ENCODE measurements at regions not wholly inside any gene's neighbourhood (a gene's known extent, or its start where the extent isn't known, plus 50 kb on each side); places are given as distances from the start of the nearest gene placed in this dataset.

- H3K4me3 ChIP-seq (ENCODE audit: low read depth, low read length), result no peak overlapping the region
- H3K27me3 ChIP-seq (ENCODE audit: control insufficient read depth, insufficient read depth, low read length), result no peaks in the 10 kb centered on the region
- H3K36me3 ChIP-seq (ENCODE audit: control insufficient read depth, insufficient read depth, low read length), result no peaks in the 10 kb centered on the region
- H3K27ac ChIP-seq (ENCODE audit: low read depth, low read length), result no peak overlapping the region
- DNase-seq (ENCODE audit: low read depth in 4 of 6, low spot score in 6 of 6), result peak in 2 of 6 donors; percentile 75 to 88
- H3K9me3 ChIP-seq (ENCODE audit: control insufficient read depth, insufficient read depth, low read length), result no peaks in the 10 kb centered on the region
- 42% methylated on average over 3 of the region's 3 CpGs for WGBS (ENCODE audit: insufficient coverage)
- no peaks in the 10 kb centered on the region for H3K4me1 ChIP-seq (ENCODE audit: control insufficient read depth, insufficient read depth, low read length)
These were observed 341.5 kb upstream of the ZP4 start for GRCh38 chr1:238232084-238232710.

GRCh38 chr1:238226810-238227209 is 336.1 kb upstream of the ZP4 start:
- no peak overlapping the region for H3K4me3 ChIP-seq (ENCODE audit: low read depth, low read length)
- 87% methylated on average over 2 of the region's 2 CpGs for WGBS (ENCODE audit: insufficient coverage)
- no peaks in the 10 kb centered on the region for H3K4me1 ChIP-seq (ENCODE audit: control insufficient read depth, insufficient read depth, low read length)
- no peaks in the 10 kb centered on the region for H3K27me3 ChIP-seq (ENCODE audit: control insufficient read depth, insufficient read depth, low read length)
- no peak for DNase-seq (ENCODE audit: low read depth in 4 of 6, low spot score in 6 of 6)
- no peak overlapping the region for H3K27ac ChIP-seq (ENCODE audit: low read depth, low read length)
- H3K9me3 ChIP-seq (ENCODE audit: control insufficient read depth, insufficient read depth, low read length), result no peaks in the 10 kb centered on the region
- H3K36me3 ChIP-seq (ENCODE audit: control insufficient read depth, insufficient read depth, low read length), result no peaks in the 10 kb centered on the region

GRCh38 chr1:238223076-238223640 is 332.4 kb upstream of the ZP4 start:
- peak in 1 of 6 donors; percentile 64 for DNase-seq (ENCODE audit: low read depth in 4 of 6, low spot score in 6 of 6)
- Histone ChIP-seq H3K4me3 (ENCODE audit: low read depth, low read length) (no peak overlapping the region), H3K27me3 (ENCODE audit: control insufficient read depth, insufficient read depth, low read length) (no peaks in the 10 kb centered on the region), H3K27ac (ENCODE audit: low read depth, low read length) (no peak overlapping the region), H3K4me1 (ENCODE audit: control insufficient read depth, insufficient read depth, low read length) (no peaks in the 10 kb centered on the region), H3K9me3 (ENCODE audit: control insufficient read depth, insufficient read depth, low read length) (no peaks in the 10 kb centered on the region), H3K36me3 (ENCODE audit: control insufficient read depth, insufficient read depth, low read length) (no peaks in the 10 kb centered on the region)
- WGBS (ENCODE audit: insufficient coverage), result 80% methylated on average over 1 of the region's 3 CpGs

- no peaks in the 10 kb centered on the region for H3K9me3 ChIP-seq (ENCODE audit: control insufficient read depth, insufficient read depth, low read length)
- no peaks in the 10 kb centered on the region for H3K4me1 ChIP-seq (ENCODE audit: control insufficient read depth, insufficient read depth, low read length)
- no peak overlapping the region for H3K27ac ChIP-seq (ENCODE audit: low read depth, low read length)
- no peak for DNase-seq (ENCODE audit: low read depth in 4 of 6, low spot score in 6 of 6)
- no peaks in the 10 kb centered on the region for H3K36me3 ChIP-seq (ENCODE audit: control insufficient read depth, insufficient read depth, low read length)
- H3K27me3 ChIP-seq (ENCODE audit: control insufficient read depth, insufficient read depth, low read length), result no peaks in the 10 kb centered on the region
- 68% methylated on average over 4 of the region's 4 CpGs for WGBS (ENCODE audit: insufficient coverage)
- no peak overlapping the region for H3K4me3 ChIP-seq (ENCODE audit: low read depth, low read length)
These were observed 331.0 kb upstream of the ZP4 start for GRCh38 chr1:238221738-238222137.

- WGBS (ENCODE audit: insufficient coverage), result 63% methylated on average over 2 of the region's 2 CpGs
- Histone ChIP-seq H3K27me3 (ENCODE audit: control insufficient read depth, insufficient read depth, low read length) (no peaks in the 10 kb centered on the region), H3K27ac (ENCODE audit: low read depth, low read length) (no peak overlapping the region), H3K9me3 (ENCODE audit: control insufficient read depth, insufficient read depth, low read length) (no peaks in the 10 kb centered on the region), H3K36me3 (ENCODE audit: control insufficient read depth, insufficient read depth, low read length) (no peaks in the 10 kb centered on the region), H3K4me3 (ENCODE audit: low read depth, low read length) (no peak overlapping the region), H3K4me1 (ENCODE audit: control insufficient read depth, insufficient read depth, low read length) (no peaks in the 10 kb centered on the region)
- no peak for DNase-seq (ENCODE audit: low read depth in 4 of 6, low spot score in 6 of 6)
These were observed 323.7 kb upstream of the ZP4 start for GRCh38 chr1:238214449-238214848.

- no peaks in the 10 kb centered on the region for H3K27me3 ChIP-seq (ENCODE audit: control insufficient read depth, insufficient read depth, low read length)
- WGBS (ENCODE audit: insufficient coverage), result no CpG with 5 or more reads among the region's 2 CpGs
These were observed 314.4 kb upstream of the ZP4 start for GRCh38 chr1:238205045-238205662.

GRCh38 chr1:238201992-238202391 is 311.3 kb upstream of the ZP4 start:
- H3K36me3 ChIP-seq (ENCODE audit: control insufficient read depth, insufficient read depth, low read length), result no peaks in the 10 kb centered on the region
- H3K9me3 ChIP-seq (ENCODE audit: control insufficient read depth, insufficient read depth, low read length), result no peaks in the 10 kb centered on the region
- no peaks in the 10 kb centered on the region for H3K4me1 ChIP-seq (ENCODE audit: control insufficient read depth, insufficient read depth, low read length)
- WGBS (ENCODE audit: insufficient coverage), result 80% methylated on average over 2 of the region's 2 CpGs
- no peaks in the 10 kb centered on the region for H3K27me3 ChIP-seq (ENCODE audit: control insufficient read depth, insufficient read depth, low read length)
- H3K27ac ChIP-seq (ENCODE audit: low read depth, low read length), result no peak overlapping the region
- DNase-seq (ENCODE audit: low read depth in 4 of 6, low spot score in 6 of 6), result no peak
- H3K4me3 ChIP-seq (ENCODE audit: low read depth, low read length), result no peak overlapping the region

More at GRCh38 chr1:238205045-238205662, 314.4 kb upstream of the ZP4 start:
- Histone ChIP-seq H3K4me3 (ENCODE audit: low read depth, low read length) (no peak overlapping the region), H3K27ac (ENCODE audit: low read depth, low read length) (no peak overlapping the region), H3K4me1 (ENCODE audit: control insufficient read depth, insufficient read depth, low read length) (no peaks in the 10 kb centered on the region), H3K9me3 (ENCODE audit: control insufficient read depth, insufficient read depth, low read length) (peaks cover 3% of the 10 kb centered on the region), H3K36me3 (ENCODE audit: control insufficient read depth, insufficient read depth, low read length) (no peaks in the 10 kb centered on the region)
- no peak for DNase-seq (ENCODE audit: low read depth in 4 of 6, low spot score in 6 of 6)

GRCh38 chr1:238199325-238199724 is 308.6 kb upstream of the ZP4 start:
- Histone ChIP-seq H3K4me3 (ENCODE audit: low read depth, low read length) (no peak overlapping the region), H3K4me1 (ENCODE audit: control insufficient read depth, insufficient read depth, low read length) (no peaks in the 10 kb centered on the region), H3K9me3 (ENCODE audit: control insufficient read depth, insufficient read depth, low read length) (no peaks in the 10 kb centered on the region), H3K27ac (ENCODE audit: low read depth, low read length) (no peak overlapping the region), H3K36me3 (ENCODE audit: control insufficient read depth, insufficient read depth, low read length) (no peaks in the 10 kb centered on the region), H3K27me3 (ENCODE audit: control insufficient read depth, insufficient read depth, low read length) (no peaks in the 10 kb centered on the region)
- no CpG with 5 or more reads among the region's 1 CpG for WGBS (ENCODE audit: insufficient coverage)
- DNase-seq (ENCODE audit: low read depth in 4 of 6, low spot score in 6 of 6), result peak in 1 of 6 donors; percentile 68

GRCh38 chr1:238196516-238196915 is 305.8 kb upstream of the ZP4 start:
- H3K27me3 ChIP-seq (ENCODE audit: control insufficient read depth, insufficient read depth, low read length), result no peaks in the 10 kb centered on the region
- H3K27ac ChIP-seq (ENCODE audit: low read depth, low read length), result no peak overlapping the region
- H3K4me1 ChIP-seq (ENCODE audit: control insufficient read depth, insufficient read depth, low read length), result no peaks in the 10 kb centered on the region
- 93% methylated on average over 1 of the region's 1 CpG for WGBS (ENCODE audit: insufficient coverage)
- no peaks in the 10 kb centered on the region for H3K36me3 ChIP-seq (ENCODE audit: control insufficient read depth, insufficient read depth, low read length)
- H3K9me3 ChIP-seq (ENCODE audit: control insufficient read depth, insufficient read depth, low read length), result no peaks in the 10 kb centered on the region
- H3K4me3 ChIP-seq (ENCODE audit: low read depth, low read length), result no peak overlapping the region
- DNase-seq (ENCODE audit: low read depth in 4 of 6, low spot score in 6 of 6), result no peak

- Histone ChIP-seq H3K27ac (ENCODE audit: low read depth, low read length) (no peak overlapping the region), H3K4me3 (ENCODE audit: low read depth, low read length) (no peak overlapping the region), H3K4me1 (ENCODE audit: control insufficient read depth, insufficient read depth, low read length) (no peaks in the 10 kb centered on the region), H3K9me3 (ENCODE audit: control insufficient read depth, insufficient read depth, low read length) (no peaks in the 10 kb centered on the region), H3K27me3 (ENCODE audit: control insufficient read depth, insufficient read depth, low read length) (no peaks in the 10 kb centered on the region), H3K36me3 (ENCODE audit: control insufficient read depth, insufficient read depth, low read length) (no peaks in the 10 kb centered on the region)
- peak in 1 of 6 donors; percentile 14 for DNase-seq (ENCODE audit: low read depth in 4 of 6, low spot score in 6 of 6)
- no CpG with 5 or more reads among the region's 1 CpG for WGBS (ENCODE audit: insufficient coverage)
These were observed 300.4 kb upstream of the ZP4 start for GRCh38 chr1:238191170-238191569.
